ENCODE measurements at regions not wholly inside any gene's neighbourhood (a gene's known extent, or its start where the extent isn't known, plus 50 kb on each side); places are given as distances from the start of the nearest gene placed in this dataset.

GRCh38 chr17:70871180-70871818 is 702.0 kb downstream of the KCNJ2 start:
- TF ChIP-seq CTCF (conservative IDR thresholded peaks at IDR 0.05), result no peak
- TF ChIP-seq EZH2 (IDR thresholded peaks at IDR 0.05; ENCODE audit: low read depth), result no peak

Measured in PC-9 (cell line).